RWPE1 (cell line): ENCODE measurements at regions not wholly inside any gene's neighbourhood (a gene's known extent, or its start where the extent isn't known, plus 50 kb on each side); places are given as distances from the start of the nearest gene placed in this dataset.

Source experiments
- CTCF ChIA-PET: fragments of 350-600 bp; sonication (Branson Sonifier 250); formaldehyde crosslinking; extraction: SDS; loops from one replicate; lab custom pipeline; 2021; lab: Yijun Ruan, JAX
- POLR2A ChIA-PET: fragments of 400-600 bp; formaldehyde crosslinking; extraction: SDS; loops from one replicate; lab custom pipeline; 2020; ENCODE audit warnings: antibody characterized with exemption; ENCODE audit not compliant: low non-redundant PET; lab: Yijun Ruan, JAX
- DNase-seq: peaks from one replicate; pipeline ENCODE4 v3.0.0; 2012; ENCODE audit warnings: low spot score
- H3K27ac ChIP-seq: fragments of 450-650 bp; 2 replicates; pipeline ENCODE4 v1.5.1; 2017
- CTCF ChIP-seq: fragments of 450-650 bp; conservative IDR thresholded peaks from 2 replicates; pipeline ENCODE4 v1.5.1; 2017; ENCODE audit warnings: low read depth, mild to moderate bottlenecking

- CTCF ChIA-PET, result no interaction called here
- DNase-seq, result no peak
- TF ChIP-seq CTCF, result no peak
- POLR2A ChIA-PET, result no interaction called here
- H3K27ac ChIP-seq, result no peak overlapping the region
These were observed 618.2 kb upstream of the FRG1 start for GRCh38 chr4:189322426-189322825.

GRCh38 chr4:189341881-189342280, 598.8 kb upstream of the FRG1 start:
- no peak for TF ChIP-seq CTCF
- H3K27ac ChIP-seq, result no peak overlapping the region
- POLR2A ChIA-PET, result no interaction called here
- CTCF ChIA-PET, result no interaction called here
- DNase-seq, result no peak

- no peak overlapping the region for H3K27ac ChIP-seq
- CTCF ChIA-PET, result no interaction called here
- TF ChIP-seq CTCF, result no peak
- POLR2A ChIA-PET, result no interaction called here
- no peak for DNase-seq
These were observed 585.1 kb upstream of the FRG1 start for GRCh38 chr4:189355590-189355989.

- CTCF ChIA-PET, result no interaction called here
- POLR2A ChIA-PET, result no interaction called here
- no peak for DNase-seq
- no peak overlapping the region for H3K27ac ChIP-seq
- no peak for TF ChIP-seq CTCF
These were observed 578.3 kb upstream of the FRG1 start for GRCh38 chr4:189362364-189362763.

GRCh38 chr4:189364032-189364449, 576.6 kb upstream of the FRG1 start:
- no peak overlapping the region for H3K27ac ChIP-seq
- no peak for DNase-seq
- no peak for TF ChIP-seq CTCF
- POLR2A ChIA-PET, result no interaction called here
- CTCF ChIA-PET, result no interaction called here

- H3K27ac ChIP-seq, result no peak overlapping the region
- ChIA-PET CTCF (no interaction called here), POLR2A (no interaction called here)
- TF ChIP-seq CTCF, result no peak
- no peak for DNase-seq
These were observed 575.2 kb upstream of the FRG1 start for GRCh38 chr4:189365451-189365850.

- ChIA-PET POLR2A (no interaction called here), CTCF (no interaction called here)
- H3K27ac ChIP-seq, result no peak overlapping the region
- DNase-seq, result no peak
- TF ChIP-seq CTCF, result no peak
These were observed 572.8 kb upstream of the FRG1 start for GRCh38 chr4:189367832-189368231.
